Stimulated activated CD8-positive, alpha-beta memory T cell treated with anti-CD3 and anti-CD28 coated beads, Interleukin-4, amount 100 ng/mL, for 4 hours (primary cell): ENCODE measurements at regions not wholly inside any gene's neighbourhood (a gene's known extent, or its start where the extent isn't known, plus 50 kb on each side); places are given as distances from the start of the nearest gene placed in this dataset.

ENCODE experiments used
- DNase-seq, 2 donors: peaks; one replicate each; pipeline ENCODE4 v3.0.0-alpha.2; 2020; ENCODE audit warnings: low read depth in 2 of 2, low spot score in 1 of 2

GRCh38 chr5:167453246-167454030 is 838.0 kb upstream of the WWC1 start:
- no peak for DNase-seq

GRCh38 chr5:167458412-167458811 is 833.0 kb upstream of the WWC1 start:
- no peak for DNase-seq

- DNase-seq, result no peak
These were observed 830.9 kb upstream of the WWC1 start for GRCh38 chr5:167460449-167461020.

GRCh38 chr5:167463939-167464338 is 827.5 kb upstream of the WWC1 start:
- no peak for DNase-seq

GRCh38 chr5:167466992-167467391 is 824.5 kb upstream of the WWC1 start:
- no peak for DNase-seq

- DNase-seq, result no peak
These were observed 818.8 kb upstream of the WWC1 start for GRCh38 chr5:167472566-167473108.

- no peak for DNase-seq
These were observed 813.3 kb upstream of the WWC1 start for GRCh38 chr5:167478188-167478587.

GRCh38 chr5:167479779-167480178 is 811.7 kb upstream of the WWC1 start:
- DNase-seq, result no peak

GRCh38 chr5:167481345-167481744 is 810.1 kb upstream of the WWC1 start:
- no peak for DNase-seq

- no peak for DNase-seq
These were observed 808.9 kb upstream of the WWC1 start for GRCh38 chr5:167482555-167482954.

GRCh38 chr5:167485061-167485774 is 806.2 kb upstream of the WWC1 start:
- DNase-seq, result no peak

- no peak for DNase-seq
These were observed 803.1 kb upstream of the WWC1 start for GRCh38 chr5:167488371-167488770.

- DNase-seq, result no peak
These were observed 802.2 kb upstream of the WWC1 start for GRCh38 chr5:167489202-167489601.

- no peak for DNase-seq
These were observed 787.3 kb upstream of the WWC1 start for GRCh38 chr5:167503926-167504720.

- no peak for DNase-seq
These were observed 783.8 kb upstream of the WWC1 start for GRCh38 chr5:167507463-167508233.

GRCh38 chr5:167509076-167509475 is 782.4 kb upstream of the WWC1 start:
- no peak for DNase-seq

GRCh38 chr5:167511276-167511675 is 780.2 kb upstream of the WWC1 start:
- DNase-seq, result no peak

GRCh38 chr5:167512111-167512510 is 779.3 kb upstream of the WWC1 start:
- DNase-seq, result no peak

GRCh38 chr5:167513381-167513780 is 778.1 kb upstream of the WWC1 start:
- no peak for DNase-seq

- no peak for DNase-seq
These were observed 777.0 kb upstream of the WWC1 start for GRCh38 chr5:167514461-167514860.
